ENCODE measurements at regions not wholly inside any gene's neighbourhood (a gene's known extent, or its start where the extent isn't known, plus 50 kb on each side); places are given as distances from the start of the nearest gene placed in this dataset.

- H3K36me3 Mint-ChIP-seq, result no peaks in the 10 kb centered on the region
- no peak overlapping the region for H3K27ac Mint-ChIP-seq
- no peaks in the 10 kb centered on the region for H3K27me3 Mint-ChIP-seq
- H3K4me3 Mint-ChIP-seq, result no peak overlapping the region
- H3K4me1 Mint-ChIP-seq (ENCODE audit: low read depth), result no peaks in the 10 kb centered on the region
- H3K9me3 Mint-ChIP-seq (ENCODE audit: low read depth), result no peaks in the 10 kb centered on the region
These were observed 324.1 kb downstream of the RBM26 start for GRCh38 chr13:79081942-79082341.

- H3K36me3 Mint-ChIP-seq, result no peaks in the 10 kb centered on the region
- no peaks in the 10 kb centered on the region for H3K9me3 Mint-ChIP-seq (ENCODE audit: low read depth)
- H3K4me1 Mint-ChIP-seq (ENCODE audit: low read depth), result no peaks in the 10 kb centered on the region
- H3K27me3 Mint-ChIP-seq, result no peaks in the 10 kb centered on the region
- no peak overlapping the region for H3K27ac Mint-ChIP-seq
- H3K4me3 Mint-ChIP-seq, result no peak overlapping the region
These were observed 326.7 kb downstream of the RBM26 start for GRCh38 chr13:79079351-79079839.

DNA sequence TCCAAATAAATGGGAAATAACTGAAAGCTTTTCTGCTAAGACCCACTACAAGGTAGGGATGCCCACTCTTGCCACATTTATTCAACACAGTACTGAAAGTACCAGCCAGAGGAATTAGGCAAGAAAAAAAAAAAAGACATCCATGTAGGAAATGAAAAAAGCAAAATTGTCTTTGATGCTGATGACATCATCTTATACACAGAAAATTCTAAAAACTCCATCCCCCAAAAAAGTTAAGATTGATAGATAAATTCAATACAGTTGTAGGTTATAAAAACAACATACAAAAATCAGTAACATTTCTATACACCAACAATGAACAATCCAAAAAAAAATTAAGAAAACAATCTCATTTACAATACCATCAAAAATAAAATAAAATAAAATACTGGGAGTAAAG, 330.4 kb downstream of the RBM26 start:
- Mint-ChIP-seq H3K9me3 (ENCODE audit: low read depth) (peaks cover 3% of the 10 kb centered on the region), H3K4me1 (ENCODE audit: low read depth) (no peaks in the 10 kb centered on the region), H3K27me3 (peaks cover 3% of the 10 kb centered on the region), H3K36me3 (no peaks in the 10 kb centered on the region), H3K27ac (no peak overlapping the region), H3K4me3 (no peak overlapping the region)

- Mint-ChIP-seq H3K27ac (no peak overlapping the region), H3K36me3 (no peaks in the 10 kb centered on the region), H3K4me3 (no peak overlapping the region), H3K4me1 (ENCODE audit: low read depth) (no peaks in the 10 kb centered on the region), H3K27me3 (peaks cover 5% of the 10 kb centered on the region), H3K9me3 (ENCODE audit: low read depth) (peaks cover 3% of the 10 kb centered on the region)
These were observed 335.6 kb downstream of the RBM26 start for GRCh38 chr13:79070343-79070974.

DNA sequence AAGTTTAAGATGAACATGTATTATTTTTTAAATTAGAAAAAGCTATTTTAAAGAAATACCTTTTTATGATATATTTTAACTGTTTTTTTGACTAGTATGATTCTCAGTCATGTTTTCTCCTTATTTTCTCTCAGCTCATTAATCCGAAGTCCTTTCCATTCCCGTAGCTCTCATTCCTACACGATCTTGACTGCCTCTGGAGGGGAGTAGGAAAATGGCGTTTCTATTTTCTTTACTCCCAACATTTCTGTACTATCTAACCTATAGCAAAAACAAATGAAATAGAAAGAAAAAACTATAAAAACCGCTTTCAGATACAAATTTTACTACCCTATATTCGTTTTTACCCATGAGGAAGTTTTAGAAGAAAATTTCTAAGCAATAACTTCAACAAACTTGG, 343.8 kb downstream of the RBM26 start:
- H3K4me1 Mint-ChIP-seq (ENCODE audit: low read depth), result no peaks in the 10 kb centered on the region
- no peaks in the 10 kb centered on the region for H3K36me3 Mint-ChIP-seq
- H3K9me3 Mint-ChIP-seq (ENCODE audit: low read depth), result no peaks in the 10 kb centered on the region
- H3K27me3 Mint-ChIP-seq, result peaks cover 12% of the 10 kb centered on the region
- no peak overlapping the region for H3K4me3 Mint-ChIP-seq
- no peak overlapping the region for H3K27ac Mint-ChIP-seq

DNA sequence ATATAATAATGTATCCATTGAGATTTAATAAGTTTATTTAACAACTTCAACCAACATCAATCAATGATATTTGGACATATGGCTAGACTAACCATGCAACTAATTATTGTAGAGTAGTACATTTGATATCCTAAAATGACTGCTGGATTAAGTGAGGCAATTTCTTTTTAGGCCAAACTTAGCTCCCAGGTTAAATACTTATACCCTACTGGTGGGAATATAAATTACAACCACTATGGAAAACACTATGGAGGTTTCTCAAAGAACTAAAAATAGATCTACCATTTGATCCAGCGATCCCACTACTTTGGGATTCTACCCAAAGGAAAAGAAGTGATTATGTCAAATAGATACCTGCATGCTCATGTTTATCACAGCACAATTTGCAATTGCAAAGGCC, 345.8 kb downstream of the RBM26 start:
- Mint-ChIP-seq H3K9me3 (ENCODE audit: low read depth) (no peaks in the 10 kb centered on the region), H3K27ac (no peak overlapping the region), H3K4me1 (ENCODE audit: low read depth) (no peaks in the 10 kb centered on the region), H3K27me3 (peaks cover 7% of the 10 kb centered on the region), H3K4me3 (no peak overlapping the region), H3K36me3 (no peaks in the 10 kb centered on the region)

DNA sequence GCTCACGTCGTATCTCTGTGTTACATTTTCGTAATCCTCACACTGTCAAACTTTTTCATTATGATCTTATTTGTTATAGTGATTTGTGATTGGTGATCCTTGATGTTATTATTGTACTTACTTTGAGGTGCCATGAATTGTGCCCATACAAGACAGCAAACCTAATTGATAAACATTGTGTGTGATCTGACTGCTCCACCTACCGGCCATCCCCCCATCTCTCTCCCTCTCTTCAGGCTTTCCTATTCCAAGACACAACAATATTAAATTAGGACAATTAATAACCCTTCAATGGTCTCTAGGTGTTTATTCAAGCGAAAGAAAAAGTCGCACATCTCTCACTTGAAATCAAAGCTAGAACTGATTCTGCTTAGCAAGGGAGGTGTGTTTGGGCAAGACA, 349.3 kb downstream of the RBM26 start:
- Mint-ChIP-seq H3K27ac (no peak overlapping the region), H3K27me3 (peaks cover 2% of the 10 kb centered on the region), H3K4me3 (no peak overlapping the region), H3K9me3 (ENCODE audit: low read depth) (no peaks in the 10 kb centered on the region), H3K4me1 (ENCODE audit: low read depth) (no peaks in the 10 kb centered on the region), H3K36me3 (no peaks in the 10 kb centered on the region)

DNA sequence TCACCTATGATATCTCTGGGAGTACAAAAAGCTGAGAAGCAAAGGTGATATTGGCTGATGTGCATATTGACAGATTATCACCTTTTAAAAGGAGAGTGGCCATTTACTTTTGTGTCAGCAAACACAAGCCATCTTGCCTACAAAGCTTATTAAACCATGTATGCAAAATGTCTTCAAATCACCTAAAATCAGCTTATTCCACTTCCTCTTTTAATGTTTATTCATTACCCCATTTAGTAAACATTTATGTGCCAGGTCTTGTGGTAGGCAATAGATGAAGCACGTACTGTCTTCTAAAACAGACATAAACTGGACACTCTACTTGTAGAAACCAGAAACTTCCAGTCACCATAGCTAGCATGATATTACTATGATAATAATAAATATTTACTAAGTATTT, 354.6 kb downstream of the RBM26 start:
- Mint-ChIP-seq H3K4me3 (no peak overlapping the region), H3K4me1 (ENCODE audit: low read depth) (no peaks in the 10 kb centered on the region), H3K9me3 (ENCODE audit: low read depth) (no peaks in the 10 kb centered on the region), H3K36me3 (no peaks in the 10 kb centered on the region), H3K27ac (no peak overlapping the region), H3K27me3 (peaks cover 2% of the 10 kb centered on the region)

- H3K4me3 Mint-ChIP-seq, result no peak overlapping the region
- peaks cover 3% of the 10 kb centered on the region for H3K27me3 Mint-ChIP-seq
- no peaks in the 10 kb centered on the region for H3K9me3 Mint-ChIP-seq (ENCODE audit: low read depth)
- H3K27ac Mint-ChIP-seq, result no peak overlapping the region
- no peaks in the 10 kb centered on the region for H3K4me1 Mint-ChIP-seq (ENCODE audit: low read depth)
- no peaks in the 10 kb centered on the region for H3K36me3 Mint-ChIP-seq
These were observed 361.6 kb downstream of the RBM26 start for GRCh38 chr13:79044415-79044814.

GRCh38 chr13:79043208-79043607, 362.8 kb downstream of the RBM26 start:
- Mint-ChIP-seq H3K4me3 (no peak overlapping the region), H3K27me3 (peaks cover 2% of the 10 kb centered on the region), H3K36me3 (no peaks in the 10 kb centered on the region), H3K9me3 (ENCODE audit: low read depth) (no peaks in the 10 kb centered on the region), H3K4me1 (ENCODE audit: low read depth) (no peaks in the 10 kb centered on the region), H3K27ac (no peak overlapping the region)

DNA sequence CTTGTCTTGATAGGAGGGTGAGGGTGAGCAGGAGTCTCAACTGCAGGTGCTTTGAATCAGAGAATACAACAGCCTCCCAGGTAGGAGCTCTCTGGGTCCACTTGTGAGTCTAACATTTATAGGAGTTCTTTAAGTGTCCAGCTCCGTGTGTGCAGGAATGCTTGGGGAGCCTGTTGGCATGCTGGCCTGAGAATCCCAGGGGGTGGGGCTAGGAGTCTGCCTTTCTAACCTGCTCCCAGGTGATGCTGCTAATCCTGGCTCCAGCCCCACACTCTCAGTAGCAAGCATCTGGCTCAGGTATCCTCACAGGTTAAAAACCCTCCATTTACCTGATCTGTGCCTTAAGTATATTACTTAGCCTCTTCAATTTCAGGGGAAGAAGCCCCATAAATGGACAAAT, 368.9 kb downstream of the RBM26 start:
- Mint-ChIP-seq H3K4me1 (ENCODE audit: low read depth) (no peaks in the 10 kb centered on the region), H3K27me3 (peaks cover 6% of the 10 kb centered on the region), H3K9me3 (ENCODE audit: low read depth) (no peaks in the 10 kb centered on the region), H3K36me3 (no peaks in the 10 kb centered on the region), H3K27ac (no peak overlapping the region), H3K4me3 (no peak overlapping the region)

DNA sequence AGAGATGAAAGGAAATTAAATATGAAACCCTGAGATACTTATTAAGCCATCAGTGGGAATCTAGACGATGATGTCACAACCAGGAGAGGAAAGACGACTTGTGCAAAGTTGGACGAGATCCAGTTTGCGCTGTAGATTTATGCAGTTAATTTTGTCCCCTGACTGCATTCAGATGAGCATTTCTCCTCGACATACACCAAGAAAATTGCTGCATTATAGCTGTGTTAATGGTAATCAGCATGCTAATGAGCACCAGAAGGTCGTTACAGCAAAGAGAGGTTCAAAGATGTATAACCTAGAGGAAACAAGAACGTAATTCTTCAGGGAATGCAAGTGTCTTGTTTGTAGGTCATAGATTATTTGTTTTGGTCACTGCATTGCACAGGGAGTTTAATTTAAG, 371.7 kb downstream of the RBM26 start:
- H3K36me3 Mint-ChIP-seq, result no peaks in the 10 kb centered on the region
- H3K27ac Mint-ChIP-seq, result no peak overlapping the region
- no peak overlapping the region for H3K4me3 Mint-ChIP-seq
- no peaks in the 10 kb centered on the region for H3K9me3 Mint-ChIP-seq (ENCODE audit: low read depth)
- peaks cover 8% of the 10 kb centered on the region for H3K27me3 Mint-ChIP-seq
- H3K4me1 Mint-ChIP-seq (ENCODE audit: low read depth), result no peaks in the 10 kb centered on the region

DNA sequence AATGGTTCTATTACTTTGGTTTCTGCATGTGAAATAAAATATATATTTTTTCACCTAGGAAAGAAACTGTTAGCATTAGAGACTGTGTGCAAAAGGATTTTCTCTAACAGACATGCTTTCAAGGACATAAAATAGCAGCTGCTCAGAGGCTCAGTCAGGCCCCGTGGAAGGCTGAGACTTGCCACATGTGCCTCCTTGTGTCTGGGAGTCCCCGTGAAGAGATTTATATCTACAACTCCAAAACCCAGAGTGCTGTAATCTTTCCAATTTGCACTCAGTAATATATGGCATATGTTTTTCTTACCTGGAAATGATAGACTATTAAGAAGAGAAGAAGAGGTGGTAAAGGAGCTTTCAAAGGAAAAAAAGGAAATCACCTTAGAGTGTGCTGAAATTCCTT, 371.6 kb upstream of the OBI1 start:
- Mint-ChIP-seq H3K36me3 (no peaks in the 10 kb centered on the region), H3K9me3 (ENCODE audit: low read depth) (no peaks in the 10 kb centered on the region), H3K27me3 (peaks cover 7% of the 10 kb centered on the region), H3K4me1 (ENCODE audit: low read depth) (no peaks in the 10 kb centered on the region), H3K4me3 (no peak overlapping the region), H3K27ac (no peak overlapping the region)

DNA sequence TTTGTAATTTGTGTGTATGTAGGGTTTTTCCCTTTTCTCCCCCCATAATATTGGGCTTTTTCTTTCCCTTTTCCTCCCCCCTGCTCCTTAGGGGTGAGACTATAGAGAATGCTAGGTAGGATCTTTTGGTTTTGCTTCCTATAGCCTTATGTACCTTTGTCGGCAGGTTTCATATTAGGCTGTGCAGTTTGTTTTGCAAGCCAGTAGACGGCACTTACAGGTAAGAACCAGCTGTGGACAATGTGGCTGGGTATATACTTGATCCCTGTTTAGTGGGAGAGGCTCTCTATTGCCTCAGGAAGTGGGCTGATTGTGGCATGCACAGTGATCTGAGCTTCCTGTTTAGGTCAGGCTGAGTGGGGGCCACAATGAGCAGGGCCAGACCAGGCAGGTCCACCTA, 359.2 kb upstream of the OBI1 start:
- Mint-ChIP-seq H3K27ac (no peak overlapping the region), H3K4me1 (ENCODE audit: low read depth) (no peaks in the 10 kb centered on the region), H3K9me3 (ENCODE audit: low read depth) (peaks cover 7% of the 10 kb centered on the region), H3K27me3 (peaks cover 18% of the 10 kb centered on the region), H3K4me3 (no peak overlapping the region), H3K36me3 (peaks cover 5% of the 10 kb centered on the region)

DNA sequence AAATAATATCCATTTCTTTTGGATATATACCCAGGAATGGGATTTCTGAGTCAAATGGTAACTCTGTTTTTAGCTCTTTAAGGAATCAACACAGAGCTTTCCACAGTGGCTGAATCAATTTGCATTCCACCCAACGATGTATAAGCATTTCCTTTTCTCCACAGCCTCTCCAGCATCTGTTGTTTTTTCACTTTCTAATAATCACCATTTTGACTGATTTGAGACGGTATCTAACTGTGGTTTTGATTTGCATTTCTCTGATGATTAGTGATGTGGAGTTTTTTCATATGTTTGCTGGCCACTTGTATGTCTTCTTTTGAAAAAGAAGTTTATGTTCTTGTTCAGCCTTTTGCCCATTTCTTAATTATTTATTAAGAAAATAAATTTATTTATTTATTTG, 352.2 kb upstream of the OBI1 start:
- Mint-ChIP-seq H3K27ac (no peak overlapping the region), H3K27me3 (peaks cover 10% of the 10 kb centered on the region), H3K4me1 (ENCODE audit: low read depth) (no peaks in the 10 kb centered on the region), H3K4me3 (no peak overlapping the region), H3K36me3 (no peaks in the 10 kb centered on the region), H3K9me3 (ENCODE audit: low read depth) (peaks cover 7% of the 10 kb centered on the region)
